GM23338 (cell line): ENCODE measurements at regions not wholly inside any gene's neighbourhood (a gene's known extent, or its start where the extent isn't known, plus 50 kb on each side); places are given as distances from the start of the nearest gene placed in this dataset.

ENCODE experiments used
- ATAC-seq: fragments of 200-7000 bp; cut with Tn5 transposase; 3 replicates; pipeline ENCODE4 v1.9.1; 2020
- DNase-seq: peaks from one replicate; pipeline ENCODE4 v3.0.0-alpha.2; 2015; ENCODE audit warnings: low spot score
- H2AFZ ChIP-seq: fragments of 200-600 bp; sonication (generic); 2 replicates; pipeline ENCODE4 v1.8.0; 2016; ENCODE audit warnings: antibody characterized with exemption, mild to moderate bottlenecking, moderate library complexity
- H3F3A ChIP-seq: fragments of 200-600 bp; sonication (generic); replicated peaks from 2 replicates; pipeline ENCODE4 v1.8.0; 2017; ENCODE audit warnings: antibody characterized with exemption, mixed run types, low read depth
- H3K27ac ChIP-seq: fragments of 200-600 bp; sonication (generic); 2 replicates; pipeline ENCODE4 v1.6.1; 2016; ENCODE audit warnings: low read depth
- H3K27me3 ChIP-seq: fragments of 200-600 bp; sonication (generic); 2 replicates; pipeline ENCODE4 v1.8.0; 2016; ENCODE audit warnings: mild to moderate bottlenecking, mixed run types, moderate library complexity; ENCODE audit not compliant: insufficient read depth
- H3K36me3 ChIP-seq: fragments of 200-600 bp; sonication (generic); 2 replicates; pipeline ENCODE4 v1.8.0; 2016; ENCODE audit warnings: mild to moderate bottlenecking; ENCODE audit not compliant: insufficient read depth
- H3K4me1 ChIP-seq: fragments of 200-600 bp; sonication (generic); 2 replicates; pipeline ENCODE4 v1.8.0; 2016; ENCODE audit warnings: mild to moderate bottlenecking, moderate library complexity; ENCODE audit not compliant: insufficient read depth
- H3K4me2 ChIP-seq: fragments of 200-600 bp; sonication (generic); 2 replicates; pipeline ENCODE4 v1.7.1; 2017; ENCODE audit warnings: mixed run types
- H3K4me3 ChIP-seq: fragments of 200-600 bp; sonication (generic); 2 replicates; pipeline ENCODE4 v1.6.1; 2016; ENCODE audit warnings: mixed run types
- H3K79me2 ChIP-seq: fragments of 200-600 bp; sonication (generic); replicated peaks from 2 replicates; pipeline ENCODE4 v1.8.0; 2017; ENCODE audit warnings: mild to moderate bottlenecking; ENCODE audit not compliant: insufficient read depth
- H3K9me2 ChIP-seq: fragments of 200-600 bp; sonication (generic); 2 replicates; pipeline ENCODE4 v1.8.0; 2017; ENCODE audit not compliant: insufficient read depth
- H4K20me1 ChIP-seq: fragments of 200-600 bp; sonication (generic); replicated peaks from 2 replicates; pipeline ENCODE4 v1.8.0; 2017; ENCODE audit warnings: mild to moderate bottlenecking; ENCODE audit not compliant: insufficient read depth
- H3K27ac Mint-ChIP-seq: 2 replicates; pipeline ENCODE4 v1.8.0; 2020; ENCODE audit warnings: inconsistent platforms, mild to moderate bottlenecking, moderate library complexity, mixed read lengths
- H3K27me3 Mint-ChIP-seq: 3 replicates; pipeline ENCODE4 v1.8.0; 2022; ENCODE audit warnings: low read depth, mild to moderate bottlenecking, moderate library complexity, mixed read lengths, inconsistent platforms; ENCODE audit not compliant: insufficient read depth, poor library complexity
- H3K36me3 Mint-ChIP-seq: 3 replicates; pipeline ENCODE4 v1.8.0; 2021; ENCODE audit warnings: low read depth, mild to moderate bottlenecking, inconsistent platforms, moderate library complexity, mixed read lengths
- H3K4me1 Mint-ChIP-seq: 3 replicates; pipeline ENCODE4 v1.8.0; 2020; ENCODE audit warnings: mild to moderate bottlenecking, inconsistent platforms, mixed read lengths
- H3K4me3 Mint-ChIP-seq: 3 replicates; pipeline ENCODE4 v1.8.0; 2021; ENCODE audit warnings: moderate library complexity, mild to moderate bottlenecking, inconsistent platforms, mixed read lengths
- H3K9me3 Mint-ChIP-seq: 3 replicates; pipeline ENCODE4 v1.8.0; 2020; ENCODE audit warnings: moderate library complexity, mild to moderate bottlenecking, inconsistent platforms, mixed read lengths
- CREB1 ChIP-seq: fragments of 250-450 bp; sonication (Bioruptor Pico); IDR thresholded peaks from 2 replicates; pipeline ENCODE4 v1.5.0; 2020; ENCODE audit warnings: low read depth, mild to moderate bottlenecking, moderate library complexity
- CTCF ChIP-seq, 2 experiments: fragments of 200-600 bp in 1 of 2; sonication (generic) in 1 of 2; conservative IDR thresholded peaks; 2 replicates each; pipeline versions ENCODE4 v1.5.1 to v1.6.1; 2016 to 2017; ENCODE audit warnings: antibody characterized with exemption in 2 of 2, low read depth in 2 of 2, mild to moderate bottlenecking in 2 of 2, moderate library complexity in 1 of 2
- ETS1 ChIP-seq: IDR thresholded peaks from 2 replicates; pipeline ENCODE4 v1.6.1; 2016; ENCODE audit warnings: antibody characterized with exemption
- EZH2 ChIP-seq: fragments of 200-600 bp; sonication (generic); IDR thresholded peaks from one replicate; pipeline ENCODE4 v1.8.0; 2017; ENCODE audit warnings: antibody characterized with exemption, mild to moderate bottlenecking, low read depth; ENCODE audit not compliant: unreplicated experiment
- EZH2phosphoT487 ChIP-seq: fragments of 200-600 bp; sonication (generic); IDR thresholded peaks from one replicate; pipeline ENCODE4 v1.8.1; 2018; ENCODE audit warnings: antibody characterized with exemption; ENCODE audit not compliant: unreplicated experiment
- JUNB ChIP-seq: IDR thresholded peaks from one replicate; pipeline ENCODE4 v1.6.1; 2016; ENCODE audit warnings: antibody characterized with exemption; ENCODE audit not compliant: unreplicated experiment
- NANOG ChIP-seq: IDR thresholded peaks from 2 replicates; pipeline ENCODE4 v1.6.1; 2016; ENCODE audit warnings: antibody characterized with exemption, borderline replicate concordance
- POLR2AphosphoS5 ChIP-seq: IDR thresholded peaks from 2 replicates; pipeline ENCODE4 v1.6.1; 2016; ENCODE audit warnings: antibody characterized with exemption, low read depth
- REST ChIP-seq: IDR thresholded peaks from one replicate; pipeline ENCODE4 v1.6.1; 2018; ENCODE audit warnings: antibody characterized with exemption; ENCODE audit not compliant: unreplicated experiment
- STAT1 ChIP-seq: IDR thresholded peaks from one replicate; pipeline ENCODE4 v1.6.1; 2016; ENCODE audit warnings: antibody characterized with exemption; ENCODE audit not compliant: unreplicated experiment
- ZNF114 ChIP-seq: fragments of 250-450 bp; sonication (Bioruptor Pico); IDR thresholded peaks from 2 replicates; pipeline ENCODE4 v1.5.0; 2020; ENCODE audit warnings: mild to moderate bottlenecking, moderate library complexity
- ZNF331 ChIP-seq: fragments of 250-450 bp; sonication (Bioruptor Pico); IDR thresholded peaks from 2 replicates; pipeline ENCODE4 v1.5.0; 2020; ENCODE audit warnings: low read depth, mild to moderate bottlenecking, moderate library complexity
- ZNF462 ChIP-seq: fragments of 250-450 bp; sonication (Bioruptor Pico); IDR thresholded peaks from 2 replicates; pipeline ENCODE4 v1.5.0; 2020; ENCODE audit warnings: mild to moderate bottlenecking, moderate library complexity

- H3K9me3 Mint-ChIP-seq, result no peaks in the 10 kb centered on the region; the same call in 2 of the 3 replicates
Measured at GRCh38 chr4:141415651-141416050, 195.0 kb downstream of the ZNF330 start.

More at GRCh38 chr4:141415651-141416050, 195.0 kb downstream of the ZNF330 start:
- Histone ChIP-seq H3F3A (no peaks in the 10 kb centered on the region), H2AFZ (no peak overlapping the region), H4K20me1 (no peaks in the 10 kb centered on the region), H3K4me3 (no peak overlapping the region), H3K36me3 (no peaks in the 10 kb centered on the region), H3K4me2 (no peak overlapping the region), H3K27ac (no peak overlapping the region), H3K4me1 (no peaks in the 10 kb centered on the region), H3K9me2 (no peaks in the 10 kb centered on the region), H3K79me2 (no peaks in the 10 kb centered on the region), H3K27me3 (no peaks in the 10 kb centered on the region)
- Mint-ChIP-seq H3K36me3 (no peaks in the 10 kb centered on the region), H3K27ac (no peak overlapping the region), H3K27me3 (peaks cover 2% of the 10 kb centered on the region), H3K4me3 (no peak overlapping the region), H3K4me1 (no peaks in the 10 kb centered on the region)
- TF ChIP-seq ZNF331 (CRISPR knock-in tag), result no peak
- no peak for TF ChIP-seq EZH2phosphoT487
- TF ChIP-seq NANOG, result no peak
- no peak for TF ChIP-seq POLR2AphosphoS5
- TF ChIP-seq CTCF (conservative IDR thresholded peaks at IDR 0.05; ENCODE audit: low read depth in 2 of 2), result no peak
- no peak for TF ChIP-seq CREB1 (CRISPR knock-in tag)
- TF ChIP-seq EZH2, result no peak
- no peak for TF ChIP-seq STAT1
- TF ChIP-seq REST, result no peak
- no peak for TF ChIP-seq JUNB
- no peak for TF ChIP-seq ZNF114 (CRISPR knock-in tag)
- TF ChIP-seq ZNF462, result no peak
- TF ChIP-seq ETS1, result no peak
- no peak for ATAC-seq
- DNase-seq, result no peak
